GM18870 (cell line): ENCODE measurements at regions not wholly inside any gene's neighbourhood (a gene's known extent, or its start where the extent isn't known, plus 50 kb on each side); places are given as distances from the start of the nearest gene placed in this dataset.

Experiments used
- ATAC-seq: cut with Tn5 transposase; IDR thresholded peaks from one replicate; pipeline ENCODE4 v1.9.1; 2021; ENCODE audit warnings: moderate library complexity; ENCODE audit not compliant: unreplicated experiment

DNA sequence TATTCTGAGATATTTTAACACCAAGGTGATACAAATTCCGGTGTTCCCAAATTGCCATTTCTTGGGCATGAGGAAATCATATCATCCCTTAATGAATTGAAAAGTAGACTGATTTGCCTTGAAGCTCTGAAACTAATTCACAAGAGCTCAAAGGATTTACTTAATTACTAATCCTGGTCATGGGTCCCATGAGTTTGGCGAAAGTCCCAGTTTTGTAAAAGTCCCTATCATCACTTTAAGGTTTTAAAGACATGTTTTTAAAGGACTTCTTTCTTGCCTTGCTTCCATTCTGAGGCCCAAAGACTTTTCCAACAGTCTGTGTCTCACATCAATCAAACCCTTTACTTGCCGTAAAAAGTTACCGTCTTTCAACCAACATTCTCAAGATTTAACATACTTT lies 377.9 kb downstream of the DNAJB9 start:
- ATAC-seq = no peak

DNA sequence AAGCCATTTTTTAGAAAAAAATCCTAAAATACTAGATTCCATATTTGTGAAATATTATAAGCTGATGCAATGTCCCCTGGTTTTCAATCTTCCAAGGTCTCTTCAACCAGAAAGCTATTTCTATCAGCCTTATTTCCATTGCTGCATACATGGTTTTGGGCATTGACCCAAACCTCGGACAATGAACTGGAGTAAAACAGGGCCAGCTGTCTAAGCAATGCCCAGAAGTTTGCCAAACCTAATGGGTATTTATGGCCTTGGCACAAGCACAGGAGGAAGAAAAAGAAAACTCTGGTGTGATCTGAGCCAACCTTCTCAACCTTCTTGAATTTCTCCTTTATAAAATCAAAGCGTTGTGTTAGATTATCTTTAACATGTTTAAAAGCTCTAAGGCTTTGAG lies 402.3 kb downstream of the DNAJB9 start:
- no peak for ATAC-seq

DNA sequence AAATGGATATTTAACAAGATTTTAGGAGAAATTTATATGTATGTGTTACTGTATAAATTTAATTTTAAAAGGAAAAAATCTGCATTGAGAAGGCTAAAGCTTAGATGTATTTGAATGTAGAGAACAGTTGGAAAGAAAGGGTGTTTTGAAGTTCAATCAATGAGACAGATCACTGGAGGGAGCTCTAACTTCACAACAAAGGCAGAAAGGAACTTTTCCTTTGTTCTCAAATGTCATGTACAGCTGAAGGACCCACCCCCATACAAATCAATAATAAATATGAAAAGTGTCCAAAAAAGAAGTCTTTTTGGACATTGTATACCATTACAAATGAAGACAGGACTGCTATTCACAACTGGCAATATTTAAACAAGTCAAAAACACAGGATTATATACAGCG lies 403.4 kb downstream of the DNAJB9 start:
- ATAC-seq = no peak

DNA sequence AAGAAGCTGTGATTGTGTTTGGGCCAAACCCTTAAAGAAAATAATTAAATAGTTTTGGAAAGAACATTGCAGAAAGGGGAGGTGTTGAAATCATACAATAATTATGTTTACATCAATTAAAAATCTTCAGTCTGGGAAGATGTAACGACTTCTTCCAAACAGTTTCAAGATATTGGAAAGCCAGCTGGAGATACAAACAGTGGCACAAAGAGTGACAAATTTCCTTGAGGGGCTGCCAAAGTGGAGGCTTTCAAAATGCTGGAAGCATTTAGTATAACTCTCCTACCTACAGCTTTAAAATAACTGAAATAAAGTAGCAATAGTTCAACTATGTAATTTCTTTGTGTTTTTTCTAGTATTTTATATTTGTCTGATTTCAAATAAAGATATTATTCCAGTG lies 405.0 kb downstream of the DNAJB9 start:
- ATAC-seq = no peak

DNA sequence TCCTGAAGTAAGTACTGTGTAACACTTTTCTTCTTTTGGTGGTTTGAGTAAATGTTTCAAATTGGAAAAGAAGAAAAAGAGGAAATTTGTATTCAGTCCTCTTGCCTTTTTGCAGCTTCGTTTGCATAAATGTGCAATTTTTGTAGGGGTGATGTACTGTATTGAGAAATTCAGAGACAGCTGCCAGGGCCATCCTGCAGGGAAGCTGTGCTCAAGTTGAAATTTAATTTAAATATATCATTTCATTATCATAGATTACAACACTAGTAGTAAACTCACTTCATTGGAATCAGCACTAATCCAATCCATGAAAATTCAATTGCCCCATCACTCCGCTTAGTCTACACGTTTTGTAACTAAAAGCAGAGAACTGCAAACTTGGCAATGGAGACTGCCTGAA lies 415.4 kb downstream of the DNAJB9 start:
- no peak for ATAC-seq

DNA sequence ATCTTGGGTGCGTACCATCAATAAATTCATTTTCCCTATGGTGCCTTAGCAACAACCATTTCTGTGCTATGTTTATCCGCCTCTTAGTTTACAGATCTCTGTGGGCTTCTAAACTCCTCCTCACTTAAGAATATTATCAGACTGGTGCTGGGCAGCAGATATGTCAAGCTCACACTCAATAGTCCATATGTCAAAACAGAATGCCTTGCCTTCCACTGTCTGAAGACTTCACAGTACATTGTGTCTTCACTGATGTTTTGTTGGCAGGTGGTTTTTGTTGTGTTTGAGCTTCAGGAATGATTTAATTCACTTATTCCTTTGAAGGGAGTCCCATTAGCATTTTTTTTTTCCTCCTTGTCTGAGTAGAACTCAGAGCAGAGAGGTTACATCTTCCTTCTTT lies 419.6 kb downstream of the DNAJB9 start:
- no peak for ATAC-seq

DNA sequence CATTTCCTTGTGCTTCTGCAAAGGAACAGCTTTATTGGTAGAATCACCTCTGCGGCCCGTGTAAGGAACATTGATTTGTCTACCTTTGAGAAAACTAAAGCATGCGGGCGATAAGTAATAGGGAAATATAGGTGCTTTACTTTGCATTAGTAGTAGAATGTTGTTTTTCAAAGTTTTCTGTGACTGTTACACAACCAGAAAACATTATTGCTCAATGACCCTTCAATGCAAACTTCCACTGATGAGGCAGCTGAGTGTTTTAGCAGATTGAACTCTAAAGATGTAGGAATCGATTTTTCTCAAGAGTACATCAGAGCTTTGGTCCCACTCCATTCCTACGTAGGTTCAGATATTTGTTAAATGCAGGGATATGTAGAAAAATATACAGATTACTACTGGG lies 427.8 kb downstream of the DNAJB9 start:
- no peak for ATAC-seq

DNA sequence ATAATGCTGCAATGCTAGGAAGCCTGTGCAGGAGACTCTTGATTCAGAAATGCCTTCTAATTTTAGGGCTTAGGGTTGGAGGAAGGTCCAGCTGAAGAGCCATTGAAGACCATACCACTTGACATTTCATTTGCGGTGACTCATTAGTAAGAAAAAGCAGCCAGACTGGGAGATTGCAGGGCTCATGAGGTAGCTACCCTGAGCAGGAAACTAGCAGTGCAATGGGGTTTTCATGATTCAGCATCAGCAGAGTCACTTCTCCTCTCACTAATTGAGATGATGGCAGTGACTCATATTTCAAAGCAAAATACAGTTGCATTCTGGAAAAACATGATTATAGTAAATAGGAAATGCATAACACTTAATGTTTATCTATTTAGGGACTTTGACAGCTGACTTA lies 434.1 kb downstream of the DNAJB9 start:
- no peak for ATAC-seq

DNA sequence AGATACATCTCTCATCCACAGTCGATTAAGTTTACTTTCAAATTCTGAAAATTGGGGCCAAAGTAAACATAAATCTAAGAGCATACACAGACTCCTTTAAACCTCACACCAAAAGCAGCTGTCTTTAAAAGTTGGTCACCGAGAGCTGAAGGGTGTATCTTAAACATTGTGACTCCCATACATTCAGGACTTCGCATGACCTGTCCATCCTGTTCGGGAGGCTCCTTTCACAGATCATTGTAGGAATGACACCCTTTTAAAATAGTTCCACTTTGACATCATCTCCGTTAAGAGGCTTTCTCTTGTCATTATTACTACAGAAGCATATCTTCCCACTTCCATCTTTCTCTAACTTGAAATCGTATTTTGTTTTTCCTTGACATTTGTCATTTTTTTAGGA lies 440.0 kb downstream of the DNAJB9 start:
- no peak for ATAC-seq

DNA sequence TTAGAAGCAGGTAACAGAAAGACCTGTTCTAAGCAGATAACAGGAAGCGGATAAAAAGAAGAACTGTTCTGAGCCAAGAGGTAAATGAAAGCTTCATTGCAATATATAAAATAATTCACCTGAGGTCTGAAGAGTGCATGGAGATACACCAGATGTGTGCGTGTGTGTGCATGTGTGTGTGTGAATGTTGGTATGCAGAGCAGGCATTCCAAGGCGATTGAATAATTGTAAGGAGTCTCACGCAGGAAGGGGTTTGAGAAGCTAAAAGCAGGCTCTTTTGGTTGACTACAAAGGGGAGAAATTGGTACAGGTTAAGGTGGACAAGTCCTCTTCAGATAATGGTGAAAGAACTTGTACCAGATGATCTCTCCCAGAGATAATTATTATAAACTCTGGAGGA lies 450.6 kb downstream of the DNAJB9 start:
- no peak for ATAC-seq

DNA sequence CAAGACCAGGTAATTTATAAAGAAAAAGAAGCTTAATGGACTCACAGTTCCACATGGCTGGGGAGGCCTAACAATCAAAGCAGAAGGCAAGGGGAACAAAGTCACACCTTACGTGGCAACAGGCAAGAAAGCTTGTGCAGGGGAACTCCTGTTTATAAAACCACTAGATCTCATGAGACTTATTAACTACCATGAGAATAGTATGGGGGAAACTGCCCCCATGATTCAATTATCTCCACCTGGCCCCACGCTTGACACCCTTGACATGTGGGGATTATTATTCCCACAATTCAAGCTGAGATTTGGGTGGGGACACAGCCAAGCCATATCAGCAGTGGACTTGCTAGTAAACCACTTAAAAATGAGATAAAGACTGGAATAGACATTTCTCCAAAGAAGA lies 451.7 kb downstream of the DNAJB9 start:
- ATAC-seq = no peak

DNA sequence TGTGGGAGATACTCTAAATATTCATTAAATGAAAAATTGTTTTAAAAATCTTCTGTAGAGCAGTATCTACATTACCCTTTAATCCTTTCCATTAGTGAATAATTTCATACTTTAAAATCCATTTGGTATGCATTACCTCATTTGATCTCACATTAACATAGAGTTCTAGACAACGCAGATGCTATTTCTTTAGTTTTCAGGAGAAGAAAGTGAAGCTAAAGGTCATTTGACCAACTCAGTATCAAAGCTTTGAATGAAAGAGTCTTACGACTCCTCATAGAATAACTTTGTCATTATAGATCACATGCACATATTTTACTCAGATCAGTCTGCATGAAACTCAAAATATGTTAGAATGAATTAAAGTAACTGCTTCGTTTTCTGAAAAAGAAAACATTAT lies 460.2 kb downstream of the DNAJB9 start:
- no peak for ATAC-seq

DNA sequence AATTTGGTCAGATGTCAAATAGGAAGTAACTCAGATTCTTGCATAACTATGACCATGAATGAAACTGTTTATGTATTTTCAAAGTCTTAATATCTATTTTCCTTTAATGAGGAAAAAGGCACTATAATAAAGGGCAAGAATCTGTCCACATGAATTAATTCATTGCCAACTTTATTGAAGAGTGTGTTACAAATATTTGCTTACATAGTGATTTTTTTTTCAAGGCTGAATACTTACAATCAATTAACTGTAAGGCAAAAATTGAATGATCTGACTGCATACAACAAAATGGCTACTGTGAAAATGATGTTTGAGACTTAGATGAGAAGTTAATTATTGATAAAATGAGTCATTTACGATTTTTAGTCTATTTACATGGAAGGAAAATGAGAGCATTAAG lies 475.0 kb downstream of the DNAJB9 start:
- ATAC-seq = no peak

DNA sequence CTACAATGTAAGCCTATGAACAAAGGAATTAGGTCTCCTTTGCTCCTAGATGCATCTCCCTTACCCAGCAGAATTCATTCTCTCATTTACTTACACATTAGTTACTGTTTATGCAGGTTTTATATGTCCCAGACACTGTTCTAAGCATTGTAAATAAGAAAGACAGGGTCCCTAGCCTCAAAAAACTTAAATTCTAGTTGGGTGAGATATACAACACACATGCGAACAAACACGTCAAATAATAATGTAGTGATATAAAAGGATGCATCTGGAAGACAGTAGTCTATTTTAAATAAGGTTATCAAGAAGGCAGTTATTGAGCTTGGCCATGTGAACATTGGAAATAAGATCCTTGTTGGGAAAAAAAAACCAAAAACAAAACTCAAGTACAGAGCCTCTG lies 479.7 kb downstream of the DNAJB9 start:
- ATAC-seq = no peak

DNA sequence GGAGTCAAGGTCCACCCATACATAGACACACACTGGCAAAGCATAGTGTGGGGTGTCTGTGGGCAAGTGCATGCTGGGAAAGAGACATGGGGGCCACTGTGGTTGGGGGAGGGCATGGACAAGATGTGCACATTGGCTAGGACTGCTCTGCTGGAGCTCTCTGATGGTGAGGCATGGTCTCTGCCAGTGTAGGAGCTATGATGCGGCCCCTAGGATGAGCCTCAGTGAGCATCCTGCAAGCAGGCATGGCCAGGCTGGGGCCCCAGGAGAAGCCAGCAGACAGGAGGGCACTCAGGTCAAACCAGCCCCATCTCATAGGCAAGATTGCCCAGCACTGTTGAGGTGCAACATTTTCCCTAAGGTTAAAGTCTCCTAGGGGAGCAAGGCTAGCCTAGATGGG lies 489.4 kb downstream of the DNAJB9 start:
- no peak for ATAC-seq

DNA sequence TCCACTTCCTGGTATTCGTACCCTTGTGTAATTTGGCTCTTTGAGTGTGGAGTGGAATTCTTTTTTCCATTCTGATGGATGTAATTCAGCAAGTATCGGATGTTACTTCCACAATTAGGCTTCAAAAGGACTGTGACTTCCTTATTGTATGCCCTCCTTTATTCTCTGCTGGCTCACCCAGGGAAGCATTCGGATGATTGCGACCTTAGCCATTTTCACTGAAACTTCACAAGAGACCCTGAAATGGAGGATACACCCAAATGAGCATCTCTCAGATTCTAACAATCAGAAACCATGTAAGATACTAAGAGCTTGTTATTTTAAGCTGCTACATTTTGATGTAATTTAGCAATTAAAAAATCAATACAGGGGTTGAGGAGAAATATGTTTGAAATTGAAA lies 493.1 kb downstream of the DNAJB9 start:
- no peak for ATAC-seq

DNA sequence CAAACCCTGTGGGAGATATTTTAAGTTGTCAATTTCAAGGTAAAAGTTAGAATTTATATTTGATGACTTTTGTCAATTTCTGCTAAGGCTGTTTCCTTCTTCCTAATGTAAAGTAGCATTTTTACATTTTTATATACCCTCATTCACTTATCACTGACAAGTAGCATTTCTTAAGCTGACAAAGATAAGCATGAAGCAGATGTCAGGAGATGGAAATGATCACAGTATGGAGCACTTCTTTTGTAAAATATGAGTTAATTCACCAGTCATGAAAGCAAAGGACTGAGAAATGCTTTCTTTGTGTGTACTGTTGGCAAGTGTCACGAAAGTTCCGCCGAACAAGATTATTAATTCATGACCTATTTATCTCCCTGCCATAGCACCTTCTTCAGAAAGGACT lies 503.9 kb downstream of the DNAJB9 start:
- no peak for ATAC-seq

DNA sequence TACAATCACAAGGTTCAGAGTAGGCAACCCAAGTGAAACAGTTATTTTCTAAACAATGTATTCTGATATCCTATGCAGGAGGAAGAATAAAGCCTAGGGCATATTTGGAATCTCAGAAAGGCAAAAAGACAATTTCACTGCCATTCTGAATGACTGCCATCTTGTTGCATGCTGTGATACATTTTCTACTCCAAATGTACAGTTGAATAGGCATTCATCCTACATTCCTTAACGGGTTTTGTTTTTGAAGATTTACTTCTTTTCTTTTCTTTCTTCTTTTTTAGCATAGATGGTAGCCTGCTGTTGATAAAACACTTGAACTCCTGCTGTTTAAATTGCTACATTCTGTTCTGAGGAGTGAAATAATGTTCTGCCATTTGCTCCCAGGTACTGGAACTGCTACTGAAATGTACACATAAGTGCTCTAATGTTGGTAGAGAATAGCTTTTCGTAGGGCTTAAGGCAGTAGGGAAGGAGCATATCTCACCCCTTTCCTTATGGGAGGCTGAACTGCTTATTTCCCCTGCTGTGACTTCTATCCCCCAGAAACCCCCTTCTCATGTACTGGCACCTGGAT lies 506.8 kb downstream of the DNAJB9 start:
- no peak for ATAC-seq

DNA sequence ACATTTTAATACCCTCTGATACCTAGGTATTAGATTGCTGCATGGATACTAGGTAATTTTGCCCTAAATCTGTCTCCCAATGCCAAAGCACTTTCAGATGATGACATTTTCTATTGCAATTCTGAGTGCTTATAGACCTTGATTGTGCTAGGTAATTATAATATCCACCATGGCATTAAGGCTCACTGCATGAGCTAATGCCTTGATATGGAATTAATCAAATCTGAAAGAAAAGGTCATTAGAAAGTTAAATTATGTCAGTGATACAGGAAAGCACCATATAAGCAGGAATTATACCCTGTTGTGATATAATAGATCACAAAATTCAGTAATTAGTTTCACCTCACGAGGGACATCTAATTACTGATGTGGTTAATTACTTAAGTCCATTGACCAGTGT lies 521.4 kb downstream of the DNAJB9 start:
- ATAC-seq = no peak

DNA sequence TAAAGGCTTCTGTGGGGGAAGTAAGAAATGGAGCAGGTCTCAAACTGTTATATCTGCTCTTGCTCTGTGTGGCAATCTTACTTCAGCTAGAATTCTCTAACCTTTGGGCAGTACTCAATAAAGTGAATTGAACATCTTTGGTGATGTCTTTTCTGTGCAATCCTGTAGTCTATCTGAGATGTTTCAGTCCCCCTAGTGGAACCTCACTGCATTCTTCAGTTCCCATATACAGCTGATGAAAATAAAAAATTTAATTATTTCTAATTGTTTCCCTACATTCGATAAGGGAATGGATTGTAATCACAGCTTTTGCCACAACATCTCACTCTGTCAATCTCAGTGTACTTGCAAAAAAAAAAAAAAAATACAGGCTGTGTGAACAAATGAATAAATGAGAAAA lies 522.6 kb downstream of the DNAJB9 start:
- ATAC-seq = no peak

DNA sequence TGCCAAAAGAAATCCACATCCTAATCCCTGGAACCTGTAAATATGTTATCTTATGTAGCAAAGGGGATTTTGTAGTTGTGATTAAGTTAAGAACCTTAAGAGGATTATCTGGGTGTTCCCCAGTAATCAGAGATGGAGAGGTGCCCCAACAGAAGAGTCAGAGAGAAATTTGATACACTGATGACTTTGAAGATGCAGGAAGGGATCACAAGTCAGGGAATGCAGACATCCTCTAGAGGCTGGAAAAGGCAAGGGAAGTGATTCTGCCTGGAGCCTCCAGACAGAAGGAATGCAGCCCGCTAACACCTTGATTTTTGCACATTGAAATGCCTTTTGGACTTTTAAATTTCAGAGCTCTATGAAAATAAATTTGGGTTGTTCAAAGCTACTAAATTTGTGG lies 531.7 kb downstream of the DNAJB9 start:
- ATAC-seq = no peak

DNA sequence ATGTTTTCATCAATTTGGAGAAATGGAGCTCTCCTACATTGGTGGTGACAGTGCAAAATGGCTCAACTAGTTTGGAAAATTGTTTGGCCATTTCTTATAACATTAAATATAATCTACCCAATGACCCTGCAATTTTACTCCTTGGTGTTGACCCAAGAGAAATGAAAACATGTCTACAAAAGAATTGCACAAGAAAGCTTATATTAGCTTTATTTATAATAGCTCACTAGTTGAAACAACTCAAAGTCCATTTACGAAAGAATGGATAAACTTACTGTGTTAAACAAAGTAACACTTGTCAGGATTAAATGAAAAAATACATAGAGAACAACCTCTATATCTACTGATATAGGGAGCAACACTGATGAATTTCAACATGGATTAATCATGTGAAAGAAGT lies 539.9 kb downstream of the DNAJB9 start:
- no peak for ATAC-seq

DNA sequence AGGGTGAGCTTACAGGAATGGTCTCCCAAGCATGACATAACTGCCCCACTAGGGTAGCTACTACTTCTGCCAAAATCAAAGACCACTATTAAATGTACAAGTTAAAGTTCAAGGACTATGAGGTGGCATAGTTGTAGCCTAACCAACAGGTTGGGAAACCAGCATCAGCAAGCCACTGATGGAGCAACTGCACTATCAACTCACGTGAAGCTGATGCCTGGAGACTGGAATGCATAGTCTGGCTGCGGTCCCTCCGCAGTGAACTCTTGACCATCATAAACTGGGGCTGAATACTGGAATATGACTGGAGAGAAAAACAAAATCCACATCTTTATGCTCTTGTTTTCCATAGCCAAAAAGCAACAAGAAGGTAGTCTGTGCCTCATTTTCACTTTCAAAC lies 541.4 kb downstream of the DNAJB9 start:
- no peak for ATAC-seq
